Osteocyte (in vitro differentiated cells): ENCODE measurements at regions not wholly inside any gene's neighbourhood (a gene's known extent, or its start where the extent isn't known, plus 50 kb on each side); places are given as distances from the start of the nearest gene placed in this dataset.

Experiments
- DNase-seq: peaks from one replicate; pipeline ENCODE4 v3.0.0; 2021; ENCODE audit warnings: mixed read lengths; ENCODE audit not compliant: unreplicated experiment; ENCODE audit errors: extremely low spot score
- H3K27ac Mint-ChIP-seq: one replicate; pipeline ENCODE4 v1.8.0; 2021; ENCODE audit warnings: mild to moderate bottlenecking, mixed read lengths; ENCODE audit not compliant: unreplicated experiment
- H3K27me3 Mint-ChIP-seq: one replicate; pipeline ENCODE4 v1.8.0; 2021; ENCODE audit warnings: mixed read lengths; ENCODE audit not compliant: unreplicated experiment
- H3K36me3 Mint-ChIP-seq: one replicate; pipeline ENCODE4 v1.8.0; 2021; ENCODE audit warnings: mixed read lengths; ENCODE audit not compliant: unreplicated experiment
- H3K4me1 Mint-ChIP-seq: one replicate; pipeline ENCODE4 v1.8.0; 2021; ENCODE audit warnings: mixed read lengths; ENCODE audit not compliant: unreplicated experiment
- H3K4me3 Mint-ChIP-seq: one replicate; pipeline ENCODE4 v1.8.0; 2021; ENCODE audit warnings: mild to moderate bottlenecking, moderate library complexity, mixed read lengths; ENCODE audit not compliant: unreplicated experiment
- H3K9me3 Mint-ChIP-seq: one replicate; pipeline ENCODE4 v1.8.0; 2021; ENCODE audit warnings: mixed read lengths; ENCODE audit not compliant: unreplicated experiment
- CTCF ChIP-seq: fragments of 200-600 bp; sonication (generic); IDR thresholded peaks from 2 replicates; pipeline ENCODE4 v1.5.0; 2021; ENCODE audit warnings: antibody characterized with exemption, mild to moderate bottlenecking, moderate library complexity

- Mint-ChIP-seq H3K4me3 (no peak overlapping the region), H3K9me3 (peaks cover 5% of the 10 kb centered on the region), H3K4me1 (no peaks in the 10 kb centered on the region), H3K27ac (no peak overlapping the region), H3K36me3 (no peaks in the 10 kb centered on the region), H3K27me3 (no peaks in the 10 kb centered on the region)
- no peak for TF ChIP-seq CTCF
- no peak for DNase-seq
Observed at GRCh38 chr11:90823446-90823845, 600.6 kb upstream of the CHORDC1 start.

GRCh38 chr11:90822996-90823395 is 600.1 kb upstream of the CHORDC1 start:
- H3K27me3 Mint-ChIP-seq, result no peaks in the 10 kb centered on the region
- peaks cover 5% of the 10 kb centered on the region for H3K9me3 Mint-ChIP-seq
- no peaks in the 10 kb centered on the region for H3K36me3 Mint-ChIP-seq
- H3K4me3 Mint-ChIP-seq, result no peak overlapping the region
- no peak overlapping the region for H3K27ac Mint-ChIP-seq
- no peak for DNase-seq
- H3K4me1 Mint-ChIP-seq, result no peaks in the 10 kb centered on the region
- no peak for TF ChIP-seq CTCF

GRCh38 chr11:90818196-90818745 is 595.4 kb upstream of the CHORDC1 start:
- H3K4me1 Mint-ChIP-seq, result no peaks in the 10 kb centered on the region
- peaks cover 2% of the 10 kb centered on the region for H3K9me3 Mint-ChIP-seq
- TF ChIP-seq CTCF, result no peak
- no peaks in the 10 kb centered on the region for H3K36me3 Mint-ChIP-seq
- H3K4me3 Mint-ChIP-seq, result no peak overlapping the region
- DNase-seq, result no peak
- H3K27ac Mint-ChIP-seq, result no peak overlapping the region
- no peaks in the 10 kb centered on the region for H3K27me3 Mint-ChIP-seq

- Mint-ChIP-seq H3K4me1 (no peaks in the 10 kb centered on the region), H3K4me3 (no peak overlapping the region), H3K27ac (no peak overlapping the region), H3K27me3 (no peaks in the 10 kb centered on the region), H3K9me3 (no peaks in the 10 kb centered on the region), H3K36me3 (no peaks in the 10 kb centered on the region)
- TF ChIP-seq CTCF, result no peak
- no peak for DNase-seq
Observed at GRCh38 chr11:90809581-90809980, 586.7 kb upstream of the CHORDC1 start.

- Mint-ChIP-seq H3K27ac (no peak overlapping the region), H3K27me3 (no peaks in the 10 kb centered on the region)
- TF ChIP-seq CTCF, result no peak
Observed at GRCh38 chr11:90805172-90805571, 582.3 kb upstream of the CHORDC1 start.

More at GRCh38 chr11:90805172-90805571, 582.3 kb upstream of the CHORDC1 start:
- H3K36me3 Mint-ChIP-seq, result no peaks in the 10 kb centered on the region
- H3K4me3 Mint-ChIP-seq, result no peak overlapping the region
- H3K9me3 Mint-ChIP-seq, result no peaks in the 10 kb centered on the region
- no peak for DNase-seq
- H3K4me1 Mint-ChIP-seq, result no peaks in the 10 kb centered on the region
